AG10803 (cell line): ENCODE measurements at regions not wholly inside any gene's neighbourhood (a gene's known extent, or its start where the extent isn't known, plus 50 kb on each side); places are given as distances from the start of the nearest gene placed in this dataset.
"Not testable (repeated sequence)": the region's sequence is repeated elsewhere in the genome, so short reads cannot be mapped to it uniquely, and the experiment has no call there.

Experiments
- DNase-seq: peaks from one replicate; pipeline ENCODE4 v3.0.0; 2010; ENCODE audit warnings: low read depth
- H3K4me3 ChIP-seq: 2 replicates; pipeline ENCODE4 v1.5.1; 2011; ENCODE audit warnings: mild to moderate bottlenecking, low read length, control low read depth
- CTCF ChIP-seq: conservative IDR thresholded peaks from 2 replicates; pipeline ENCODE4 v1.5.1; 2011; ENCODE audit warnings: mild to moderate bottlenecking, low read length, control low read depth, inconsistent platforms

GRCh38 chr1:78203410-78203982 is 157.7 kb downstream of the GIPC2 start:
- not testable (repeated sequence) for H3K4me3 ChIP-seq, DNase-seq

- no peak for TF ChIP-seq CTCF
- peak; percentile 3 for DNase-seq
- H3K4me3 ChIP-seq = no peak overlapping the region
Observed at GRCh38 chr1:78210175-78210574, 164.4 kb downstream of the GIPC2 start.

- no peak for DNase-seq
- no peak for TF ChIP-seq CTCF
- no peak overlapping the region for H3K4me3 ChIP-seq
Observed at GRCh38 chr1:78211483-78212092, 165.8 kb downstream of the GIPC2 start.

- no peak for TF ChIP-seq CTCF
Observed at GRCh38 chr1:78214334-78214733, 168.6 kb downstream of the GIPC2 start.

GRCh38 chr1:78222225-78222959 is 176.6 kb downstream of the GIPC2 start:
- peak; percentile 5 for DNase-seq
- TF ChIP-seq CTCF = no peak
- no peak overlapping the region for H3K4me3 ChIP-seq

More at GRCh38 chr1:78214334-78214733, 168.6 kb downstream of the GIPC2 start:
- no peak for DNase-seq
- H3K4me3 ChIP-seq = no peak overlapping the region

GRCh38 chr1:78222960-78223358 is 177.2 kb downstream of the GIPC2 start:
- TF ChIP-seq CTCF = no peak
- no peak for DNase-seq
- no peak overlapping the region for H3K4me3 ChIP-seq

- no peak overlapping the region for H3K4me3 ChIP-seq
- peak; percentile 59 for DNase-seq
- no peak for TF ChIP-seq CTCF
Observed at GRCh38 chr1:78223417-78224215, 177.8 kb downstream of the GIPC2 start.
